Tongue (tissue), 1 donor: ENCODE measurements at regions not wholly inside any gene's neighbourhood (a gene's known extent, or its start where the extent isn't known, plus 50 kb on each side); places are given as distances from the start of the nearest gene placed in this dataset.
A peak's percentile ranks its signal among the peaks of the same experiment; 100 is the strongest.

ENCODE experiments used
- DNase-seq: peaks from one replicate; pipeline ENCODE4 v3.0.0-alpha.2; 2015

DNA sequence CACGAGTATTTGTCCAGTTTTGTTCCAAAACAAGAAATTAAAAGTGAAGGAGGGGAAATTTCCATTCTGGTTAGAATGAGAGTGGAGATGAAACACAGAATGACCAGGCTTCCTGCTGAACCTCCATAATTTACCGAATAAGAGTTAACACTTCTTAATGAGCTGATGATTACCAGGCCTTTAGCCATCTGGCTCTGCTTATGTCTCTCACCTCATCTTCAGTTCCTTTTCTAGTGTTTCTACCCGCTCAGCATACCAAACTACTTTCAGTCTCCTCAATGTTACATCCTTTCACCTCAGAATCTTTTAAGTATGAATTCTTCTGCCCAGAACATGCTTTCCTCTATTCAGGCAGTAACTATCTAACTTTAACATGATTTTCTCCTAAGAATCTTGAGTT lies 209.0 kb upstream of the RSPO3 start:
- DNase-seq = no peak

DNA sequence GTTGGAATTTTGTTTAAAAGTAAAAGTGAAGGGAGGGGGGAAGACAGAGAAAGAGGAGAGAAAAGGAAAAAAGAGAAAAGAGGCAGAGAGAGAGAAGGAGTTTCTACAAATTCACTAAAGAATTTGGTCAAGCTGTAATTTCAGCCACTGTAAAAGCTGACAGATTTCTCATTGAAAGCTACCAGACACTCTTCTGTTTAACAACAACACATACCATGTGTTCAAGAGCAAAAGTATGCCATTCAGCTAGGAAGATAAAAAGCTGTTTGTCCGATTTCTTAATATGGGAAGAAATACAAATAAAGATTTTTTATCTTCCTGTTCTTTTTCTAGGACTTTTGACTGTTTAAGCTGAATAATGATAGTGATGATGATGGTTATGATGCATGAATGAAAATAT lies 204.8 kb upstream of the RSPO3 start:
- DNase-seq = no peak

DNA sequence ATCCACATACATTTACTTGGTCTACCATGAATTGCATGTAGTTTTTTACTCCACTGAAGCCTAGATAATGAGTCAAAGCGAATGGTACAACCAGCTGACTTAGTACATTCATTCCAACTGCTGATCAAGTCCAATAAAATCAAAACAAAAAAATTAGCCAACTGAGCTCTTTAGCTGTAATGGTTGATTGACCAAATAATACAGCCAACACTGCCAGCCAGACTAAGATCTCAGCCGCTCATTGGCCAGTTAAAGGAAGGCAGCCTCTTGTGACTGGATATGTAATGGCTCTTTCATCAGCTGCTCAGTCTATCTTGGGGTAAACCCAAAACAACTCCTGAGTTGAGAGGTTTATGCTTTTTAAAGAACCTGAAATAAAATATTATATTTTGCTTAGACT lies 204.3 kb upstream of the RSPO3 start:
- no peak for DNase-seq

GRCh38 chr6:126914801-126915200 lies 203.7 kb upstream of the RSPO3 start:
- DNase-seq = peak; percentile 8

DNA sequence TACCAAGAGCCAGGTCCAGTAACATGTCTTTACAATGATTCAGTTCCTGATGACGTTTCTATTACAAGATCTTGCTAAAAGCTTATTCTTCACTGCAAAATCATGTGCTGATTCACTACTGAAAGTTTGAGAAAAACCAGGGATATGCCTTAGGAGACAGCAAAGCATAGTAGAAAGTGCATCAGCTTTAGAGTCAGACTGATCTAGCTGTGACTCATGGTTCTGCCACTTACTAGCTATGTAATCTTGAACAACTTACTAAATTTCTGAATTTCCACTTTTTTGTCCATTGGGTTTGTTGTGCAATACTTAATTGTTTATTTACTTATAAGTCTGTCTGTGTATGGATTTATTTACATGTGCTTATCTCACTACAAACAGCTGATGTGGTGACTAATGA lies 198.5 kb upstream of the RSPO3 start:
- DNase-seq = no peak

- DNase-seq = no peak
These were observed 194.7 kb upstream of the RSPO3 start for GRCh38 chr6:126923807-126924206.

DNA sequence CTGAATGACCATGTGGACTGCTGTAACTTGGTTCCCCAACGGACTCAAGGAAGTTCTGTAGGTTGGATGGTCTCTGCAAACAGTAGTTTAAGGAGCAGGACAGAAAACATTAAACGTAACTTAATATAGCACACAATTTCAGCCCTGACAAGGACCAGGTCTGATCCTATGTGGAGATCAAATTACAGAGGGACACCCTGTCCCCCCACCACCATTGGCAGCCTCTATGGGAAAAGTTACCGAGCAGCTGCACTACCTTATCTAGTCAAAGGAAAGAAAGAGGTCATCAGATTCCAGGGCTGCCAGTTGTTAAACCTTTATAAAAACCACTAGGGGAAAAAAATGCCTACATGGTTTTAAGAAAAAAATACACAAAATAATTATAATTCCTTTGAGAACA lies 191.5 kb upstream of the RSPO3 start:
- peak; percentile 12 for DNase-seq

- no peak for DNase-seq
These were observed 190.6 kb upstream of the RSPO3 start for GRCh38 chr6:126927841-126928240.

DNA sequence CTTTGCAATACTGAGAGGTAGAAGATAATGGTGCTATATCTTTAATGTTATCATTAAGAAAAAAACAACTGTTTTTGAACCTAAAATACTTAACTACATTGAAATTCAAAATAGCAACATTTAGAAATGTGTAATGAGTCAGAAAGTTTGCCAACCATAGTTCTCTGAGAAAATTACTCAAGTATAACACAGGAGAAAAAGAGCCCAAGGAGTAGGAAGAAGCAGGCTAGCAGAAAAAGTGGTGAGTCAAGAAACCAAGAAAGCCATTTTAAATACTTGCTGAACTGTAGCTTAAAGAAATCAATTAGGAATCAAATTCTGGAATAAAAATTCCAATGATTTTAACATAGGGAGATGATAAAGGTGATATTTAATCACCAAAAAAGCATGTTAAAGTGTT lies 181.0 kb upstream of the RSPO3 start:
- no peak for DNase-seq

- DNase-seq = no peak
These were observed 178.7 kb upstream of the RSPO3 start for GRCh38 chr6:126939784-126940183.

- DNase-seq = no peak
These were observed 176.7 kb upstream of the RSPO3 start for GRCh38 chr6:126941751-126942150.

DNA sequence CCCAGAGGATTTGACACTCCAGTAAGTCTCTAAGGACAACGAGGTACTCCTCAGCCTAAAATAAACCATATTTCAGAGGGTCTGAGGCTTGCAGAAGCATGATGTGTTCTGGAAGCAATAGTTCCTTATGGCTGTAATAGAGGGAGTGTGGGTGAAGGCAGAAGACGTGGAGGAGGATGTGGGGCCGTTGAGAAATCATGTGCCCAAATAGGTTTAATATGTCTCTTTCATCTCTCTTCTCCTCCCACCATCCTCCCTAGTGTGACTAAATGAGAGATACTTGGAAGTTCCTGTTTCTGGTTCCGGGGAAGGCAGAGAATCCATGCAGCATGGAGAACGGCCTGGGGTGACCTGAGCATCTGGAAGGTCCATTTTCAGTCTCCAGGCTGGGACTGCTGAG lies 174.0 kb upstream of the RSPO3 start:
- no peak for DNase-seq

GRCh38 chr6:126945150-126945685 lies 173.3 kb upstream of the RSPO3 start:
- no peak for DNase-seq

DNA sequence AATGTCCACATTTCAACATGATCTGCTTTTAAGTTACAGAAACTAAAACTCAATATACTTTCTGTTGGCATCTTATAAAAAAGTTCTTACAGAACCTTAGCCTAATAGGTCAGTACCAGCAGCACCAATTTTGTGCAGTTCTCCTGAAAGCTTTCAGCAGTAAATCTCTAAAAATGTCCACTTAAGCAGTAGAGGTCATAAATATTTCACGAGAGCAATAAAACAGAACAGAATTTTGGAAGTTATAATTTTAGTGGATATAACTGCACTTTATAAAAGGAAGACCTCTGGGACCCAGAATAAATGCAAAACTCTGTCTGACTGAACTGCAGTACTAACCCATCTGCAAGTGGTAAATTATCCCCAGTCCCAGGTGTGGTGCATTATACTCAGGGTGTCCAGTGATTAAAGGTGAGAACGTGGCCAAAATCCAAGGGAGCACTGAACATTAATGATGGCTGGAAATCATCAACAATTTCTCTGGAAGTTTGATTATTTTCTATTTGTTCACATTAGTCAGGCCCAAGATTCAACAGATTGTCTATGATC lies 172.6 kb upstream of the RSPO3 start:
- no peak for DNase-seq

DNA sequence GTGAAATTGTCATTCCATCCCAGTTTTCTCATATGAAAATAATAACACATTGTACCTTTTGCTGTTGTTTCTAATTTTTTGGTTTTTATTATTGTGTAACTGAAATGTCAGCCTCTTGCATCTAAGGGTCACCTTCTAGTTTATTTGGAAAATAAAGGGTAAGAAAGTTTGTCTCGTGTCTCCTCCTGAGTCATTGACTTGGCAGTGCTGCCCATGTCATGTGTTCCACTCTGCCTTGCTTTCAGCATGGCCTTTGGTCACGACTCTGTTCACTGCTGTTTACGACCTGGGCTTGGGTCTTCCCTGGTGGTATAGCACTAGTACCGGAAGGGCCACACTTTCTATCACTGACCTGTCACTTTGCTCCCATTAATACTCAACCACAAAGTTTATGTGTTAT lies 171.4 kb upstream of the RSPO3 start:
- DNase-seq = no peak

DNA sequence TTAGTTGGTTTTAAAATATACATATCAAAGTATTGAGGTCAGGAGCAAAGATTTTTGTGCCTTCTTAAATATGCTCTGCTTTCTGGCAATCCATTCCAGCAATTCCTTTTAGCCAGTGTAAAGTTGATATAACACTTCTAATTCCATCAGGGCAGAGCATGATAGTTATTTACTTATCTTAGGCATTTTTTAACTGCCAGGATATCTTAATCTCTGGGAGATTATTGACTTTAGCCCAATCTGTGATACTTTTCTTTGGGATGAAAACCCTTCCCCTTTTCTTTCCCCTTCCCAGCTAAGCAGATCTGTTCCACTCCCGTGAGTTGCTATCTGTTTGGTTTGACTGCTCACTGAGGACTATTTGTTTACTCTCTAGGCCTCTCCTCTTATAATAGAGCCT lies 168.7 kb upstream of the RSPO3 start:
- no peak for DNase-seq

DNA sequence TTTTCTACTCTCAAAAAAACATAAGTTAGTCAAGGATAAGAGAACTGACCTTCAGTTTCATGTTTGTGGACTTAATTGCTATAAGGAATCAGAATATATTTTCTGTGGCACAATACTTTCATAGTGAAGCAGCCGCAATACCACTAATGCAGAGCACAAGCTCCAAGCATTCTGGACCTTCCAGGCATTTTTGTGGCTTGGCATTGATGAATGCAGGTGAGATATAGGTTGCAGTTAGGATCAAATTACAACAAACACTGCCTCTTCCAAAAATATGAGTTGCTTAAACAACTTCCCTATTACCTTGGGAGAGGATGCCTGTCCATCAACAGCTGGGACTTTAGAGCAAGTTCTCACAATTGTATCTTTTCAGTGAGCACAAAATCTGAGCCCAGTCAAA lies 162.8 kb upstream of the RSPO3 start:
- DNase-seq = no peak

- DNase-seq = no peak
These were observed 160.8 kb upstream of the RSPO3 start for GRCh38 chr6:126957721-126958120.

- no peak for DNase-seq
These were observed 158.7 kb upstream of the RSPO3 start for GRCh38 chr6:126959765-126960164.

DNA sequence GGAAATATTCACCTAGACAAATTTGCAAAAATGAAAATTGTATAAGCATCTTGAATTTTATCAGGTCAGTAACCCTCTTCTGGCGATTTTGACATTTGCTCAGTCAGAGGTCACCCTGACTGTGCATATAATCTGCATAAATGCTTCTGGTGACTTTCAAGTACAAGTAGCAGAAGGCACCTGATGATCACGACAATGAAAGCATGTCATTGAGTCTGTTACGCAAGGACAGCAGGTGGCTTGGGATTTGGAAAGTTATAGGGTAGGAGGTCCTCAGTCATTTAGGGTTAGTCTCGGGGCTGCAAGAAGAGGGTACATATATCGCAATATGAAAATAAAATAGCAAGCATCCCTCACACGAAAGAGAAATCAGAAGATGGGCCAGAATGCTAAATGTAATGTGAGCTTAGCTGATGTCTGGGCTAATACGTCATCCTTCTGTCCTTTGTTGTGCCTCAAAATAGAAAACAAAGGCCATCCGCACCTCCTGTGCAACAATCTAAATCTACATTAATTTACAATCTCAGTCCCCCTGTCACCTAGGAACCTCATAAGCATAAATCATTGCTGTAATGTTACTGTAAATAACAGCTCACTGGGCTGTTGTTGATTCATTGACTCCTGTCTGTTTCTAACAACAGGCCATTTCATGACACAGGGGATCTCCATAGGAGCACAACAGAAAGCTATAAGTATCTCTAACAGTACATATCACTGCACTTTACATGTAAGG lies 155.2 kb upstream of the RSPO3 start:
- no peak for DNase-seq

- DNase-seq = no peak
These were observed 151.0 kb upstream of the RSPO3 start for GRCh38 chr6:126967296-126968005.

DNA sequence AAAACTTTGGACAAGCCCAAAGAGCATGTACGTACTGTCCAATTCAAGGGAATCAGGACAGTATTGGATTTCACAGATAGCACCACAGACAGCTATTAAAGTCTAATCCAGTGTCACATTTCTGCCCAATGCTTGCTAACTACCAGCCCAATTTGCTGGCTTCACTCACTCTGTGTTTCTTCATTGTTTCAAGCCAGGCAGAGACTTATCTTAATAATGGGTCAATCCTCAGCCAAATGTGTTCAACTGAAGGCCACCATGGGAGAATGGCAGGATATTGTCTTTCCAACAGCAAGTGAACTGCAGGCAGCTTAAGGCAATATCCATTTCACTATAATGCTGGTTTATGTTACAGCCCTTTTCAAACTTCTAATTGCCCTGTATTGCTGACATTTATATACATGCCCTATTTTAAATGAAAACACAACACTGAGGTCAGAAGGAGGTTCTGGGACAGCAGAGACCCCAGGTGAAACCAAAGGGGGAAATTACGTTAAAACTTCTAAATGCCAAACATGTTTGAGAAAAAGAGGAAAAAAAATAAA lies 142.1 kb upstream of the RSPO3 start:
- no peak for DNase-seq

DNA sequence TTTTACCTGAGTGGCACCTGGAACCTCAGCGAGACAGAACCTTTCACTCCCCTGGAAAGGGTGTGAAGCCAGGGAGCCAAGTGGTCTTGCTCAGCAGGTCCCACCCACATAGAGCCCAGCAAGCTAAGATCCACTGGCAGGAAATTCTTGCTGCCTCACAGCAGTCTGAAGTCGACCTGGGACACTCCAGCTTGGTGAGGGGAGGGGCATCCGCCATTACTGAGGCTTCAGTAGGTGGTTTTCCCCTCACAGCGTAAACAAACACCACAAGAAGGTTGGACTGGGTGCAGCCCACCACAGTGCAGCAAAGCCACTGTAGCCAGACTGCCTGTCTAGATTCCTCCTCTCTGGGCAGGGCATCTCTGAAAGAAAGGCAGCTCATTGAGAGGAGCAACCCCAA lies 134.7 kb upstream of the RSPO3 start:
- DNase-seq = no peak
